HG03175 (cell line): ENCODE measurements at regions not wholly inside any gene's neighbourhood (a gene's known extent, or its start where the extent isn't known, plus 50 kb on each side); places are given as distances from the start of the nearest gene placed in this dataset.
"Not testable (repeated sequence)": the region's sequence is repeated elsewhere in the genome, so short reads cannot be mapped to it uniquely, and the experiment has no call there.

Source experiments
- ATAC-seq: cut with Tn5 transposase; IDR thresholded peaks from one replicate; pipeline ENCODE4 v1.9.1; 2021; ENCODE audit warnings: mild to moderate bottlenecking, moderate library complexity; ENCODE audit not compliant: unreplicated experiment

GRCh38 chr9:87781331-87781730 is 55.4 kb downstream of the CTSL start:
- no peak for ATAC-seq

- ATAC-seq, result no peak
Observed at GRCh38 chr9:87783180-87783579, 57.3 kb downstream of the CTSL start.

- ATAC-seq, result not testable (repeated sequence)
Observed at GRCh38 chr9:87785315-87785970, 59.5 kb downstream of the CTSL start.

- no peak for ATAC-seq
Observed at GRCh38 chr9:87786423-87786822, 60.5 kb downstream of the CTSL start.

- no peak for ATAC-seq
Observed at GRCh38 chr9:87786876-87787275, 61.0 kb downstream of the CTSL start.

GRCh38 chr9:87787735-87788134 is 61.8 kb downstream of the CTSL start:
- no peak for ATAC-seq

- peak; percentile 94 for ATAC-seq
Observed at GRCh38 chr9:87792831-87793288, 66.9 kb downstream of the CTSL start.

- ATAC-seq, result no peak
Observed at GRCh38 chr9:87793292-87793691, 67.4 kb downstream of the CTSL start.

GRCh38 chr9:87795178-87795577 is 69.3 kb downstream of the CTSL start:
- no peak for ATAC-seq

- no peak for ATAC-seq
Observed at GRCh38 chr9:87796196-87796595, 70.3 kb downstream of the CTSL start.

GRCh38 chr9:87798261-87798833 is 72.4 kb downstream of the CTSL start:
- ATAC-seq, result no peak

GRCh38 chr9:87799503-87799902 is 73.6 kb downstream of the CTSL start:
- no peak for ATAC-seq

- no peak for ATAC-seq
Observed at GRCh38 chr9:87800456-87800855, 74.5 kb downstream of the CTSL start.

GRCh38 chr9:87801013-87801412 is 75.1 kb downstream of the CTSL start:
- ATAC-seq, result no peak

- ATAC-seq, result no peak
Observed at GRCh38 chr9:87803166-87803565, 77.2 kb downstream of the CTSL start.

- no peak for ATAC-seq
Observed at GRCh38 chr9:87803623-87804345, 77.9 kb downstream of the CTSL start.

- ATAC-seq, result no peak
Observed at GRCh38 chr9:87805259-87805658, 77.4 kb upstream of the SPATA31E1 start.

- ATAC-seq, result no peak
Observed at GRCh38 chr9:87810008-87810407, 72.7 kb upstream of the SPATA31E1 start.

GRCh38 chr9:87810679-87811178 is 71.9 kb upstream of the SPATA31E1 start:
- ATAC-seq, result no peak

- ATAC-seq, result no peak
Observed at GRCh38 chr9:87812375-87813118, 70.1 kb upstream of the SPATA31E1 start.

- no peak for ATAC-seq
Observed at GRCh38 chr9:87813119-87813463, 69.6 kb upstream of the SPATA31E1 start.
